SK-N-SH (cell line): ENCODE measurements at regions not wholly inside any gene's neighbourhood (a gene's known extent, or its start where the extent isn't known, plus 50 kb on each side); places are given as distances from the start of the nearest gene placed in this dataset.

Experiments used
- CTCF ChIA-PET: fragments of 300-600, 350-600 bp; formaldehyde crosslinking; extraction: SDS; loops from one replicate; lab custom pipeline; 2021; lab: Yijun Ruan, JAX
- POLR2A ChIA-PET: fragments of 350-600 bp; sonication (Branson Sonifier 250); formaldehyde crosslinking; extraction: SDS; loops from one replicate; lab custom pipeline; 2020; ENCODE audit warnings: antibody characterized with exemption, inconsistent platforms; lab: Yijun Ruan, JAX
- DNase-seq: peaks from one replicate; pipeline ENCODE4 v3.0.0; 2012
- H2AFZ ChIP-seq: fragments of 200-600 bp; sonication (generic); 2 replicates; pipeline ENCODE4 v1.8.1; 2016; ENCODE audit warnings: antibody characterized with exemption, mild to moderate bottlenecking, low read depth
- H3F3A ChIP-seq: fragments of 200-600 bp; sonication (generic); replicated peaks from 2 replicates; pipeline ENCODE3; 2016; ENCODE audit warnings: antibody characterized with exemption, mild to moderate bottlenecking; ENCODE audit not compliant: insufficient read depth
- H3K27ac ChIP-seq, 2 experiments: fragments of 200-500 bp in 1 of 2; fragments of 200-600 bp in 1 of 2; sonication (Bioruptor generic) in 1 of 2; sonication (generic), shearing (Covaris generic) in 1 of 2; 2 replicates each; pipeline versions ENCODE4 v1.5.1 to v1.6.1; 2014 to 2016; ENCODE audit warnings: low read depth in 2 of 2, inconsistent platforms in 1 of 2, low read length in 1 of 2, mild to moderate bottlenecking in 1 of 2, mixed read lengths in 1 of 2
- H3K27me3 ChIP-seq: fragments of 200-600 bp; sonication (generic), shearing (Covaris generic); 2 replicates; pipeline ENCODE4 v1.6.1; 2016; ENCODE audit warnings: mixed run types; ENCODE audit not compliant: insufficient read depth
- H3K36me3 ChIP-seq, 2 experiments: fragments of 200-500 bp in 1 of 2; fragments of 200-600 bp in 1 of 2; sonication (Bioruptor generic) in 1 of 2; sonication (generic) in 1 of 2; replicated peaks in 1 of 2; 2 replicates each; pipeline versions ENCODE3 to v1.5.1; 2014 to 2016; ENCODE audit warnings: low read length in 1 of 2, mild to moderate bottlenecking in 1 of 2; ENCODE audit not compliant: insufficient read depth in 2 of 2, control insufficient read depth in 1 of 2
- H3K4me1 ChIP-seq, 2 experiments: fragments of 200-500 bp in 1 of 2; fragments of 200-600 bp in 1 of 2; sonication (Bioruptor generic) in 1 of 2; sonication (generic), shearing (Covaris generic) in 1 of 2; 2 replicates each; pipeline versions ENCODE4 v1.5.1 to v1.6.1; 2014 to 2016; ENCODE audit warnings: low read depth in 1 of 2, low read length in 1 of 2, mixed run types in 1 of 2; ENCODE audit not compliant: insufficient read depth in 2 of 2, control insufficient read depth in 1 of 2
- H3K4me2 ChIP-seq: fragments of 200-600 bp; sonication (generic), shearing (Covaris generic); 2 replicates; pipeline ENCODE4 v1.6.1; 2017; ENCODE audit warnings: mixed run types
- H3K4me3 ChIP-seq, 2 experiments: fragments of 200-500 bp in 1 of 2; fragments of 200-600 bp in 1 of 2; sonication (Bioruptor generic) in 1 of 2; sonication (generic), shearing (Covaris generic) in 1 of 2; 2 replicates each; pipeline versions ENCODE4 v1.5.1 to v1.8.1; 2014 to 2016; ENCODE audit warnings: low read depth in 2 of 2, inconsistent platforms in 1 of 2, low read length in 1 of 2, mild to moderate bottlenecking in 1 of 2, mixed read lengths in 1 of 2, moderate library complexity in 1 of 2
- H3K79me2 ChIP-seq: fragments of 200-600 bp; sonication (generic); 2 replicates; pipeline ENCODE4 v1.8.1; 2017; ENCODE audit warnings: mild to moderate bottlenecking; ENCODE audit not compliant: insufficient read depth
- H3K9ac ChIP-seq: fragments of 200-600 bp; sonication (generic); 2 replicates; pipeline ENCODE4 v1.6.1; 2017; ENCODE audit warnings: mixed run types
- H3K9me2 ChIP-seq: fragments of 200-600 bp; sonication (generic); 2 replicates; pipeline ENCODE4 v1.6.1; 2017; ENCODE audit warnings: mixed run types
- H3K9me3 ChIP-seq: fragments of 200-600 bp; sonication (generic); 2 replicates; pipeline ENCODE4 v1.6.1; 2017; ENCODE audit warnings: mixed run types, mild to moderate bottlenecking, moderate library complexity
- H4K20me1 ChIP-seq: fragments of 200-600 bp; sonication (generic); 2 replicates; pipeline ENCODE4 v1.6.1; 2017; ENCODE audit warnings: mild to moderate bottlenecking, mixed run types; ENCODE audit not compliant: insufficient read depth
- CHD2 ChIP-seq: fragments of 150-350 bp; IDR thresholded peaks from 2 replicates; pipeline ENCODE4 v1.6.1; 2018; ENCODE audit warnings: low read length; ENCODE audit not compliant: partially characterized antibody
- EP300 ChIP-seq, 2 experiments: IDR thresholded peaks; 2 replicates each; pipeline versions ENCODE4 v1.4.0 to v1.6.1; 2012; ENCODE audit warnings: borderline replicate concordance in 1 of 2, low read depth in 1 of 2, low read length in 1 of 2
- EZH2phosphoT487 ChIP-seq: fragments of 200-600 bp; sonication (generic); IDR thresholded peaks from 2 replicates; pipeline ENCODE4 v1.6.1; 2017; ENCODE audit warnings: low read depth, mixed run types, mild to moderate bottlenecking, antibody characterized with exemption, moderate library complexity, borderline replicate concordance
- FOXJ3 ChIP-seq: sonication (generic); formaldehyde crosslinking; IDR thresholded peaks from 2 replicates; pipeline ENCODE4 v1.5.1; 2020; ENCODE audit warnings: mild to moderate bottlenecking, missing genetic modification reagents
- GABPA ChIP-seq: IDR thresholded peaks from 2 replicates; pipeline ENCODE4 v1.4.0; 2012; ENCODE audit warnings: low read depth, mild to moderate bottlenecking
- JUND ChIP-seq: IDR thresholded peaks from 2 replicates; pipeline ENCODE4 v1.4.0; 2012
- MEF2A ChIP-seq: IDR thresholded peaks from 2 replicates; pipeline ENCODE4 v1.4.0; 2012; ENCODE audit warnings: low read depth, borderline replicate concordance
- MXI1 ChIP-seq: IDR thresholded peaks from 2 replicates; pipeline ENCODE4 v1.6.1; 2012; ENCODE audit warnings: mild to moderate bottlenecking, low read depth, low read length, improper control_type of control experiment
- NRF1 ChIP-seq: IDR thresholded peaks from 2 replicates; pipeline ENCODE4 v1.6.1; 2012; ENCODE audit warnings: low read depth, mild to moderate bottlenecking, low read length
- RXRA ChIP-seq: IDR thresholded peaks from 2 replicates; pipeline ENCODE4 v1.4.0; 2012; ENCODE audit warnings: low read depth, mild to moderate bottlenecking, borderline replicate concordance
- SIN3A ChIP-seq: IDR thresholded peaks from 2 replicates; pipeline ENCODE4 v1.6.1; 2012; ENCODE audit warnings: low read depth, mild to moderate bottlenecking, low read length, moderate library complexity, borderline replicate concordance
- SMC3 ChIP-seq: IDR thresholded peaks from 2 replicates; pipeline ENCODE4 v1.6.1; 2012; ENCODE audit warnings: low read depth, low read length, improper control_type of control experiment
- TAF1 ChIP-seq: IDR thresholded peaks from 2 replicates; pipeline ENCODE4 v1.6.1; 2012; ENCODE audit warnings: low read depth, mild to moderate bottlenecking, low read length, moderate library complexity, borderline replicate concordance
- TCF12 ChIP-seq: IDR thresholded peaks from 2 replicates; pipeline ENCODE4 v1.4.0; 2012
- USF2 ChIP-seq: fragments of 150-350 bp; IDR thresholded peaks from 2 replicates; pipeline ENCODE4 v1.6.1; 2017; ENCODE audit warnings: antibody characterized with exemption, low read length, low read depth, borderline replicate concordance
- YY1 ChIP-seq: IDR thresholded peaks from 2 replicates; pipeline ENCODE4 v1.4.0; 2012; ENCODE audit warnings: low read depth, mild to moderate bottlenecking
- ZBTB33 ChIP-seq: IDR thresholded peaks from 2 replicates; pipeline ENCODE4 v1.4.0; 2012; ENCODE audit warnings: low read depth, borderline replicate concordance
- WGBS: methylation state at CpG from one replicate; pipeline ENCODE4 v1.1.6; 2017; ENCODE audit warnings: low lambda C conversion rate; 5-methylcytosine and 5-hydroxymethylcytosine counted together
- TF ChIP-seq, protein P1 (sequence below): IDR thresholded peaks from 2 replicates; pipeline ENCODE4 v1.4.0; 2012; ENCODE audit warnings: low read depth

- POLR2A ChIA-PET = no interaction called here
- H3K4me3 ChIP-seq = no peak overlapping the region
- TF ChIP-seq USF2 (no peak), TCF12 (no peak), RXRA (no peak), TAF1 (no peak), EZH2phosphoT487 (no peak), MXI1 (no peak), MEF2A (no peak), SMC3 (no peak), NRF1 (no peak), JUND (no peak), GABPA (no peak), YY1 (no peak), CHD2 (no peak), FOXJ3 (CRISPR knock-in tag) (no peak), SIN3A (no peak), ZBTB33 (no peak), EP300 (IDR thresholded peaks at IDR 0.05; ENCODE audit: borderline replicate concordance in 1 of 2, low read depth in 1 of 2, low read length in 1 of 2) (no peak)
- TF ChIP-seq, protein P1, sequence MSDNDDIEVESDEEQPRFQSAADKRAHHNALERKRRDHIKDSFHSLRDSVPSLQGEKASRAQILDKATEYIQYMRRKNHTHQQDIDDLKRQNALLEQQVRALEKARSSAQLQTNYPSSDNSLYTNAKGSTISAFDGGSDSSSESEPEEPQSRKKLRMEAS = no peak
- TF ChIP-seq, all 33 proteins: peak for 0
- H4K20me1 ChIP-seq = no peaks in the 10 kb centered on the region
- H3K36me3 ChIP-seq = no peaks in the 10 kb centered on the region
- no peak overlapping the region for H3K4me2 ChIP-seq
- no peak overlapping the region for H3K27ac ChIP-seq
- no peaks in the 10 kb centered on the region for H3K27me3 ChIP-seq
- 58% methylated on average over 5 of the region's 5 CpGs for WGBS
- H3K79me2 ChIP-seq = no peaks in the 10 kb centered on the region
- CTCF ChIA-PET = interaction anchor here (1.5 kb wide), 1 partner anchor 39 kb away, joined by 6 read pairs; no protein-coding TSS in a partner anchor
- no peak overlapping the region for H2AFZ ChIP-seq
- no peaks in the 10 kb centered on the region for H3K9me2 ChIP-seq
- peaks cover 0 to 22% of the 10 kb centered on the region in 2 experiments; a peak in 2 of 4 replicates for H3K4me1 ChIP-seq
- H3F3A ChIP-seq = no peaks in the 10 kb centered on the region
- no peak overlapping the region for H3K9ac ChIP-seq
- no peaks in the 10 kb centered on the region; the same call in 1 of the 2 replicates for H3K9me3 ChIP-seq
- DNase-seq = no peak
Observed at GRCh38 chr11:134907636-134908035, 495.6 kb upstream of the B3GAT1 start.
